ENCODE measurements at regions not wholly inside any gene's neighbourhood (a gene's known extent, or its start where the extent isn't known, plus 50 kb on each side); places are given as distances from the start of the nearest gene placed in this dataset.

DNA sequence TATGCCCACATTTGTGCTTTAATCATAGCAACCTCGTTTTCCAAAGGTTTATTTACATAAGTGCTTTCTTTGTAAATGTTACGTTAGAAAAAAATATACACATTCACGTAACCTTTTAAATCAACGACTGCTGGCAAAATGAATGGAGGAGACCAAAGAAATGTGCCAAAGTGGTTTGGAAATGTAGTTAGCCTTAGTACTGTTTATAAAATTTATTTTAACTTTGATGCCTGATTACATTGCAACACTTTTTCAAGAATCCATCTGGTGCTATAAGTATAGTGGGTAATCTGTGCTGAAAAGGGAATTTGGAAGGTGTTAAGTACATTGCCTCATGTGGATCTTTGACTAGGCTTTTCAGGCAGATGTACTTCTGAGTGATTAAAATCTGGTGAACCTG lies 108.9 kb downstream of the IFI44 start:
- no peaks in the 10 kb centered on the region for H3K9me3 ChIP-seq
- no peak overlapping the region for H3K4me3 ChIP-seq
- CTCF ChIA-PET: no interaction called here
- WGBS (ENCODE audit: missing lambda C conversion rate): 49% methylated on average over 4 of the region's 4 CpGs
- no peak for ATAC-seq
- peaks cover 7% of the 10 kb centered on the region; the same call in 1 of the 3 replicates for H3K4me1 ChIP-seq
- POLR2A ChIA-PET: no interaction called here
- H3K27ac ChIP-seq: no peak overlapping the region
- no peak for FAIRE-seq
- no peak for TF ChIP-seq RCOR1 (IDR thresholded peaks at IDR 0.05; ENCODE audit: low read depth, low read length)
- no peak for TF ChIP-seq POLR2AphosphoS2 (conservative IDR thresholded peaks at IDR 0.05; ENCODE audit: low read length)
- TF ChIP-seq RFX5 (IDR thresholded peaks at IDR 0.05): no peak
- TF ChIP-seq, protein P1, sequence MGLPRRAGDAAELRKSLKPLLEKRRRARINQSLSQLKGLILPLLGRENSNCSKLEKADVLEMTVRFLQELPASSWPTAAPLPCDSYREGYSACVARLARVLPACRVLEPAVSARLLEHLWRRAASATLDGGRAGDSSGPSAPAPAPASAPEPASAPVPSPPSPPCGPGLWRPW (IDR thresholded peaks at IDR 0.05): no peak
- TF ChIP-seq JUNB (IDR thresholded peaks at IDR 0.05): no peak
- TF ChIP-seq FOSB (CRISPR knock-in tag; IDR thresholded peaks at IDR 0.05): no peak
- H3K4me2 ChIP-seq: no peak overlapping the region
- DNase-seq (ENCODE audit: low read depth in 1 of 2, low spot score in 1 of 2): no peak

DNA sequence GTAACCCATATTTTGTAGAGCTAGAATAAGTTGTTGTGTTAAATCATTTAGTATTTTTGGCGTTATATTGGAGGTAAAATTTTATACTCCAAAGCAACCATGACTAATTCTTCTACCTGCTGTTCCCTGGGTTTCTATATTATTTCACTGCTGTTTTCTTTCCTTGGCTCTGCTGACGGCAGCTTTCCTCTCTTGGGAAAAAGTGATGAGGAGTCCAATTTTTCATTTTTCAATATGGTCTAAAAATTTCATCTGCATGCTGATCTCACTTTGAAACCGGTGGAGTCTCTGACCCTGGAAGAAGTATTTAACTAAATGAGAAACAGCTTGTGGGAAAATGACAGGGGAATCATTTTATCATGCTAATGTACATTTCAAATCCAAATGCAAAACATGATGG lies 110.2 kb downstream of the IFI44 start:
- FAIRE-seq (no peak), ATAC-seq (no peak), DNase-seq (ENCODE audit: low read depth in 1 of 2, low spot score in 1 of 2) (no peak)
- WGBS (ENCODE audit: missing lambda C conversion rate): 71% methylated on average over 3 of the region's 3 CpGs
- no peaks in the 10 kb centered on the region for H3K9me3 ChIP-seq
- ChIA-PET CTCF (no interaction called here), POLR2A (no interaction called here)
- TF ChIP-seq KDM1A (IDR thresholded peaks at IDR 0.05; ENCODE audit: low read depth) (no peak), FOXS1 (CRISPR knock-in tag; IDR thresholded peaks at IDR 0.05) (no peak), ZSCAN20 (CRISPR knock-in tag; IDR thresholded peaks at IDR 0.05) (no peak), HOXB5 (CRISPR knock-in tag; IDR thresholded peaks at IDR 0.05) (no peak), FOSB (CRISPR knock-in tag; IDR thresholded peaks at IDR 0.05) (no peak), POLR2AphosphoS2 (conservative IDR thresholded peaks at IDR 0.05; ENCODE audit: low read length) (no peak), POLR2A (IDR thresholded peaks at IDR 0.05; ENCODE audit: low read length) (no peak), BHLHE40 (IDR thresholded peaks at IDR 0.05; ENCODE audit: low read depth, low read length) (no peak), MAZ (IDR thresholded peaks at IDR 0.05; ENCODE audit: borderline replicate concordance, low read depth, low read length) (no peak), JUN (IDR thresholded peaks at IDR 0.05) (no peak), TFCP2L1 (CRISPR knock-in tag; IDR thresholded peaks at IDR 0.05) (no peak), ZC3H11A (IDR thresholded peaks at IDR 0.05) (no peak), KDM5A (IDR thresholded peaks at IDR 0.05) (no peak)
- TF ChIP-seq, protein P2, sequence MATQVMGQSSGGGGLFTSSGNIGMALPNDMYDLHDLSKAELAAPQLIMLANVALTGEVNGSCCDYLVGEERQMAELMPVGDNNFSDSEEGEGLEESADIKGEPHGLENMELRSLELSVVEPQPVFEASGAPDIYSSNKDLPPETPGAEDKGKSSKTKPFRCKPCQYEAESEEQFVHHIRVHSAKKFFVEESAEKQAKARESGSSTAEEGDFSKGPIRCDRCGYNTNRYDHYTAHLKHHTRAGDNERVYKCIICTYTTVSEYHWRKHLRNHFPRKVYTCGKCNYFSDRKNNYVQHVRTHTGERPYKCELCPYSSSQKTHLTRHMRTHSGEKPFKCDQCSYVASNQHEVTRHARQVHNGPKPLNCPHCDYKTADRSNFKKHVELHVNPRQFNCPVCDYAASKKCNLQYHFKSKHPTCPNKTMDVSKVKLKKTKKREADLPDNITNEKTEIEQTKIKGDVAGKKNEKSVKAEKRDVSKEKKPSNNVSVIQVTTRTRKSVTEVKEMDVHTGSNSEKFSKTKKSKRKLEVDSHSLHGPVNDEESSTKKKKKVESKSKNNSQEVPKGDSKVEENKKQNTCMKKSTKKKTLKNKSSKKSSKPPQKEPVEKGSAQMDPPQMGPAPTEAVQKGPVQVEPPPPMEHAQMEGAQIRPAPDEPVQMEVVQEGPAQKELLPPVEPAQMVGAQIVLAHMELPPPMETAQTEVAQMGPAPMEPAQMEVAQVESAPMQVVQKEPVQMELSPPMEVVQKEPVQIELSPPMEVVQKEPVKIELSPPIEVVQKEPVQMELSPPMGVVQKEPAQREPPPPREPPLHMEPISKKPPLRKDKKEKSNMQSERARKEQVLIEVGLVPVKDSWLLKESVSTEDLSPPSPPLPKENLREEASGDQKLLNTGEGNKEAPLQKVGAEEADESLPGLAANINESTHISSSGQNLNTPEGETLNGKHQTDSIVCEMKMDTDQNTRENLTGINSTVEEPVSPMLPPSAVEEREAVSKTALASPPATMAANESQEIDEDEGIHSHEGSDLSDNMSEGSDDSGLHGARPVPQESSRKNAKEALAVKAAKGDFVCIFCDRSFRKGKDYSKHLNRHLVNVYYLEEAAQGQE (IDR thresholded peaks at IDR 0.05): no peak
- no peak overlapping the region for H3K4me3 ChIP-seq
- peaks cover 7% of the 10 kb centered on the region; the same call in 1 of the 3 replicates for H3K4me1 ChIP-seq
- no peak overlapping the region for H3K4me2 ChIP-seq
- no peak overlapping the region for H3K27ac ChIP-seq

DNA sequence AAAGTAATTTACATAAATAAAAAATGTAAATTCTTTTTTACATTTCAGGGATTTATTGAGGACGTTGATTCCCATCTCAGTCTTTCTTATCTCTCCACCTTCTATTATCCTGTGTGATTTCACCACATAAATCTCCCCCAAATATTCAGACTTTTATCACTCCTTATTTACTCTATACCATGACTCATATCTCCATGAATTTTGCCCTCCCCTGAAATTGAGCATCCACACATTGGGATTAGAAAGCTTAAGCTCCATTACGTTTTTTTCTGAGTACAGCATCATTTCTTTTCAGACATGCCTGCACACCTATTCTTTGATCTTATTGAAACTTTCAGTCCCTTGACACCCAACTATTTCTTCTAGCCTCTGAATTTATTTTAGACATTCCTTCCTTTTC lies 111.2 kb downstream of the IFI44 start:
- H3K9me3 ChIP-seq: no peaks in the 10 kb centered on the region
- DNase-seq (ENCODE audit: low read depth in 1 of 2, low spot score in 1 of 2) (peak; percentile 0 to 4), FAIRE-seq (no peak), ATAC-seq (no peak)
- WGBS (ENCODE audit: missing lambda C conversion rate): 2% methylated on average over 2 of the region's 2 CpGs
- H3K27ac ChIP-seq: peak overlapping the region in 1 of 2 experiments; percentile 52; a peak in 2 of 6 replicates
- H3K4me3 ChIP-seq: no peak overlapping the region
- TF ChIP-seq FOSL2 (IDR thresholded peaks at IDR 0.05) (no peak), FOSL2 (CRISPR knock-in tag; IDR thresholded peaks at IDR 0.05) (0 out of 2 replicates have a peak, but pooled peaks have one; percentile 11), CHD2 (IDR thresholded peaks at IDR 0.05; ENCODE audit: low read length, partially characterized antibody) (no peak), JUNB (IDR thresholded peaks at IDR 0.05) (peak; percentile 35; the same call in 1 of the 2 replicates)
- H3K4me1 ChIP-seq: peaks cover 7% of the 10 kb centered on the region; the same call in 1 of the 3 replicates
- ChIA-PET CTCF (no interaction called here), POLR2A (no interaction called here)
- H3K4me2 ChIP-seq: peak overlapping the region; percentile 39; the same call in 2 of the 3 replicates

All from A549 (cell line).